ENCODE measurements at regions not wholly inside any gene's neighbourhood (a gene's known extent, or its start where the extent isn't known, plus 50 kb on each side); places are given as distances from the start of the nearest gene placed in this dataset.

- Histone ChIP-seq H3K9me3 (ENCODE audit: control insufficient read depth in 4 of 4, low read length in 3 of 4) (no peaks in the 10 kb centered on the region), H3K4me3 (ENCODE audit: low read depth in 1 of 3, low read length in 3 of 3) (no peak overlapping the region), H3K4me1 (ENCODE audit: control insufficient read depth in 4 of 4, insufficient read depth in 4 of 4, low read length in 3 of 4) (no peaks in the 10 kb centered on the region), H3K9ac (ENCODE audit: low read depth in 1 of 2, low read length in 2 of 2) (no peak overlapping the region), H3K27me3 (ENCODE audit: control insufficient read depth in 4 of 4, insufficient read depth in 4 of 4, low read length in 3 of 4) (no peaks in the 10 kb centered on the region), H3K27ac (ENCODE audit: low read depth in 1 of 2, low read length in 2 of 2) (no peak overlapping the region), H3K36me3 (ENCODE audit: control insufficient read depth in 4 of 4, insufficient read depth in 3 of 4, low read depth in 1 of 4, low read length in 3 of 4) (no peaks in the 10 kb centered on the region)
- WGBS, result 58% methylated on average over 3 of the region's 3 CpGs
- DNase-seq (ENCODE audit: low spot score), result no peak
- TF ChIP-seq HNF4G (IDR thresholded peaks at IDR 0.05) (no peak), SP1 (IDR thresholded peaks at IDR 0.05) (no peak), NR2F2 (IDR thresholded peaks at IDR 0.05) (no peak), RXRA (IDR thresholded peaks at IDR 0.05) (no peak), RAD21 (IDR thresholded peaks at IDR 0.05) (no peak), FOXA2 (IDR thresholded peaks at IDR 0.05) (no peak), HNF4A (conservative IDR thresholded peaks at IDR 0.05) (no peak), YY1 (IDR thresholded peaks at IDR 0.05) (no peak), REST (IDR thresholded peaks at IDR 0.05) (no peak), CTCF (IDR thresholded peaks at IDR 0.05; ENCODE audit: low read depth, low read length, missing input control) (no peak), TAF1 (conservative IDR thresholded peaks at IDR 0.05) (no peak), ATF3 (IDR thresholded peaks at IDR 0.05) (no peak), EGR1 (IDR thresholded peaks at IDR 0.05; ENCODE audit: low read depth in 2 of 2) (no peak), ZBTB33 (IDR thresholded peaks at IDR 0.05) (no peak), GABPA (IDR thresholded peaks at IDR 0.05 in 1 of 2, conservative IDR thresholded peaks at IDR 0.05 in 1 of 2) (no peak), FOXA1 (IDR thresholded peaks at IDR 0.05) (no peak), JUND (IDR thresholded peaks at IDR 0.05) (no peak)
Observed at GRCh38 chr12:43099691-43100163, 452.3 kb downstream of the ADAMTS20 start.

All from liver (tissue), 8 donors.